DND-41 (cell line): ENCODE measurements at regions not wholly inside any gene's neighbourhood (a gene's known extent, or its start where the extent isn't known, plus 50 kb on each side); places are given as distances from the start of the nearest gene placed in this dataset.

Source experiments
- CTCF ChIP-seq: IDR thresholded peaks from 2 replicates; pipeline ENCODE4 v1.5.1; 2012; ENCODE audit warnings: borderline replicate concordance, low read length, moderate library complexity, mild to moderate bottlenecking; ENCODE audit not compliant: poor library complexity, severe bottlenecking; ENCODE audit errors: extremely low read depth
- EZH2 ChIP-seq: IDR thresholded peaks from 3 replicates; pipeline ENCODE4 v1.6.1; 2012; ENCODE audit warnings: borderline replicate concordance, low read depth, mild to moderate bottlenecking, moderate library complexity, low read length, inconsistent platforms; ENCODE audit not compliant: severe bottlenecking

- TF ChIP-seq CTCF (no peak), EZH2 (no peak)
Measured at GRCh38 chr2:161046876-161047275, 113.4 kb upstream of the TANK start.
